GM21723 (cell line): ENCODE measurements at regions not wholly inside any gene's neighbourhood (a gene's known extent, or its start where the extent isn't known, plus 50 kb on each side); places are given as distances from the start of the nearest gene placed in this dataset.
"Not testable (repeated sequence)": the region's sequence is repeated elsewhere in the genome, so short reads cannot be mapped to it uniquely, and the experiment has no call there.

Source experiments
- ATAC-seq: cut with Tn5 transposase; IDR thresholded peaks from one replicate; pipeline ENCODE4 v1.9.1; 2021; ENCODE audit warnings: mild to moderate bottlenecking, moderate library complexity; ENCODE audit not compliant: unreplicated experiment

- not testable (repeated sequence) for ATAC-seq
These were observed 642.3 kb upstream of the SYNCRIP start for GRCh38 chr6:86284809-86285480.

GRCh38 chr6:86283596-86283995 is 640.9 kb upstream of the SYNCRIP start:
- not testable (repeated sequence) for ATAC-seq

GRCh38 chr6:86276056-86276455 is 633.4 kb upstream of the SYNCRIP start:
- ATAC-seq = no peak

GRCh38 chr6:86273936-86274335 is 631.2 kb upstream of the SYNCRIP start:
- ATAC-seq = no peak

- no peak for ATAC-seq
These were observed 614.0 kb upstream of the SYNCRIP start for GRCh38 chr6:86256615-86257187.

- ATAC-seq = no peak
These were observed 613.3 kb upstream of the SYNCRIP start for GRCh38 chr6:86255973-86256372.

- no peak for ATAC-seq
These were observed 608.4 kb upstream of the SYNCRIP start for GRCh38 chr6:86251106-86251505.

- no peak for ATAC-seq
These were observed 575.2 kb upstream of the SYNCRIP start for GRCh38 chr6:86217906-86218305.

- ATAC-seq = no peak
These were observed 572.6 kb upstream of the SYNCRIP start for GRCh38 chr6:86215323-86215722.

GRCh38 chr6:86205980-86206379 is 563.3 kb upstream of the SYNCRIP start:
- no peak for ATAC-seq

GRCh38 chr6:86203044-86203443 is 560.4 kb upstream of the SYNCRIP start:
- ATAC-seq = peak; percentile 87

GRCh38 chr6:86193821-86194220 is 551.1 kb upstream of the SYNCRIP start:
- no peak for ATAC-seq

GRCh38 chr6:86192123-86192522 is 549.4 kb upstream of the SYNCRIP start:
- peak; percentile 86 for ATAC-seq

- not testable (repeated sequence) for ATAC-seq
These were observed 532.5 kb upstream of the SYNCRIP start for GRCh38 chr6:86175149-86175548.

- no peak for ATAC-seq
These were observed 512.2 kb upstream of the SYNCRIP start for GRCh38 chr6:86154852-86155251.

- ATAC-seq = no peak
These were observed 510.8 kb upstream of the SYNCRIP start for GRCh38 chr6:86153521-86153920.

GRCh38 chr6:86152546-86152945 is 509.9 kb upstream of the SYNCRIP start:
- no peak for ATAC-seq

- ATAC-seq = no peak
These were observed 505.9 kb upstream of the SYNCRIP start for GRCh38 chr6:86148586-86148985.

- ATAC-seq = no peak
These were observed 505.2 kb upstream of the SYNCRIP start for GRCh38 chr6:86147859-86148258.

- ATAC-seq = no peak
These were observed 504.6 kb upstream of the SYNCRIP start for GRCh38 chr6:86147311-86147710.

GRCh38 chr6:86146751-86147150 is 504.1 kb upstream of the SYNCRIP start:
- not testable (repeated sequence) for ATAC-seq

- ATAC-seq = no peak
These were observed 499.6 kb upstream of the SYNCRIP start for GRCh38 chr6:86142326-86142725.
